ENCODE measurements at regions not wholly inside any gene's neighbourhood (a gene's known extent, or its start where the extent isn't known, plus 50 kb on each side); places are given as distances from the start of the nearest gene placed in this dataset.

DNA sequence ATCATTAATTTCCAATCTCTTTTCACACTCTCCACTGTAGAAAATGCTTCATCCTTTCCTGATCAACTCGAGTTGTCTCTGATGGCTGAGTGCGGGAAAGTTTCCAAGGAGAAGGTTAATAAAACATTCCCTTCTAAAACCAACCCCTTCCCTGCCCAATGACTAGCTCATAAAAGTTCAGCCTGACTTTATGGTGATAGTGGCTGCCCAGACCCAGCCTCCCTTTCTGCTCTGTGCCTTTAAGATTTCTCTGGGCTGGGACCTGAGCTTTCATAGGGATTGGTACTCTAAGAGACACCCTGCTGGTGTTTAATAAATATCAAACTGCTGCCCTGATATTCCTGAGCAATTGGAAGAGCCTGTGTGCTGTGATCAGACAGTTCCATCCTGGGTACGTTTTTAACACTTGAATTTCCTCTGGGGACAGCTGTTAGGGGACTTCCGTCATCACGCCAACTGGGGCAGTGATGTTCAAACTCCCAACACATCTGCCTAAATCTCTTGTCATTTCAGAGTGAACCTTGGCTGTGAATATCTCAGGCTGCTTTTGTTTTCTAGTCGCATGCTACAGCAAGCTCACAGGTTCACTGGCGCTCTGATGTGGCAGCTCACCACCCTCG is 195.0 kb upstream of the KIRREL3 start:
- no peak overlapping the region for H3K4me3 ChIP-seq (ENCODE audit: low read depth, low read length)
- H3K36me3 ChIP-seq (ENCODE audit: control insufficient read depth, insufficient read depth, low read length): no peaks in the 10 kb centered on the region
- H3K27me3 ChIP-seq (ENCODE audit: control insufficient read depth, insufficient read depth, low read length): no peaks in the 10 kb centered on the region
- peaks cover 9% of the 10 kb centered on the region for H3K4me1 ChIP-seq (ENCODE audit: control insufficient read depth, insufficient read depth, low read length)
- H3K9me3 ChIP-seq (ENCODE audit: control insufficient read depth, insufficient read depth, low read length): no peaks in the 10 kb centered on the region
- no peak overlapping the region for H3K9ac ChIP-seq (ENCODE audit: low read depth, low read length)

DNA sequence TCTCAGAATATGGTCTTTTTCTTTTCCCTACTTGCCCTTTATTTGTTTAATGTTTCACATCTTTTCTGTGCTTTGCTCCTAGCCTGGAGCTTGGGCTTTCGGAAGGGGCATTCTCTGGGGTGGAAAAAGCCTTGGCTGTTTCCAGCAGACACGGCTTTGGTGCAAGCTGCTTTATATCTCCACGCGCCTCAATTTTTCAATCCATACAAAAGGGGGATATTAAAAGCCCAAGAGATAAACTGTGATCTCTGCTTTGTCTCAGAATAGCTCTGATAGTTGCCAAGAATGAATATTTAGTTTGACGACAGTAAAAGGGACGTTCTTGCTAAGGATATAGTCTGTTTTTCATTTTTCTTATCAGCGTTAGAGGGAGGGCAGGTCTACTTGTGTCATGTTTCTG is 194.0 kb upstream of the KIRREL3 start:
- Histone ChIP-seq H3K4me3 (ENCODE audit: low read depth, low read length) (no peak overlapping the region), H3K9me3 (ENCODE audit: control insufficient read depth, insufficient read depth, low read length) (no peaks in the 10 kb centered on the region), H3K36me3 (ENCODE audit: control insufficient read depth, insufficient read depth, low read length) (no peaks in the 10 kb centered on the region), H3K9ac (ENCODE audit: low read depth, low read length) (no peak overlapping the region), H3K27me3 (ENCODE audit: control insufficient read depth, insufficient read depth, low read length) (no peaks in the 10 kb centered on the region), H3K4me1 (ENCODE audit: control insufficient read depth, insufficient read depth, low read length) (peaks cover 9% of the 10 kb centered on the region)

DNA sequence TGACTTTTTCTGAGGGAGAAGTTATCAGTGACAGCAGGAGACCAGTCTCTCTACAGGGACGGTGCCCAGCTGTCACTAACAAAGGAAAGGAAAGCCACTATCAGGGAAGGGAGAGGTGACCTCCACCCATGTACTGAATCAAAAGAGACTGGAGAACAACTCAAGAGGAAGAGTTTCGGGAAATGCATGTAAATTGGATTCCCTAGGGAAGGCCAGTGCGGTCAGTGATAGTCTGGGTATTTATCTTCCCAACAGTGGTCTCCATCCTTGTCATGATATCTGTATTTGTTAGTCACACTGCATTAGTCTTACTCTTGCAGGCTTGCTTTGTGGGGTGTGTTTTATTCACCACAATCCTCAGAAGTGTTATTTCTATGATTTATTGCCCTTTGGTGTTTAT is 193.4 kb upstream of the KIRREL3 start:
- peaks cover 9% of the 10 kb centered on the region for H3K4me1 ChIP-seq (ENCODE audit: control insufficient read depth, insufficient read depth, low read length)
- no peaks in the 10 kb centered on the region for H3K9me3 ChIP-seq (ENCODE audit: control insufficient read depth, insufficient read depth, low read length)
- no peak overlapping the region for H3K4me3 ChIP-seq (ENCODE audit: low read depth, low read length)
- no peak overlapping the region for H3K9ac ChIP-seq (ENCODE audit: low read depth, low read length)
- no peaks in the 10 kb centered on the region for H3K36me3 ChIP-seq (ENCODE audit: control insufficient read depth, insufficient read depth, low read length)
- H3K27me3 ChIP-seq (ENCODE audit: control insufficient read depth, insufficient read depth, low read length): no peaks in the 10 kb centered on the region

DNA sequence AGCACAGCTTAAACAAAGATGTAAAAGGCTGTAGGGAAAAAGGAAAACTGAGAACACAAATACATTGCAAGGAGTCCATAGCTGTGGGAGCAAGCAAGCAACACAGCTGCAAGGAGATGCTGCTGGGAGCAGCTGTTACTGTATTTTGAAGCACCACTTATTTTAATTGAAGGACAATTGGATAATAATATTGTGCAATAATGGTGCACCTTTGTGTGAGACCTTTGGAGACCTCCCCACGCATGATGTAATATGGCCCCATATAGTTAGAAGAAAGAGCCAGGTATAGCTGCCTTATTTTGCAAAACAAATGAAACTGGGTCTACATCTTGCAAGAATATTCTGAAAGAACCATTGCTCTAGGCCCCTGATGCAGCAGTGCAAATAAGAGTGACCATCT is 191.1 kb upstream of the KIRREL3 start:
- H3K27me3 ChIP-seq (ENCODE audit: control insufficient read depth, insufficient read depth, low read length): no peaks in the 10 kb centered on the region
- H3K9me3 ChIP-seq (ENCODE audit: control insufficient read depth, insufficient read depth, low read length): no peaks in the 10 kb centered on the region
- no peaks in the 10 kb centered on the region for H3K36me3 ChIP-seq (ENCODE audit: control insufficient read depth, insufficient read depth, low read length)
- no peak overlapping the region for H3K9ac ChIP-seq (ENCODE audit: low read depth, low read length)
- H3K4me1 ChIP-seq (ENCODE audit: control insufficient read depth, insufficient read depth, low read length): peaks cover 9% of the 10 kb centered on the region
- H3K4me3 ChIP-seq (ENCODE audit: low read depth, low read length): no peak overlapping the region

DNA sequence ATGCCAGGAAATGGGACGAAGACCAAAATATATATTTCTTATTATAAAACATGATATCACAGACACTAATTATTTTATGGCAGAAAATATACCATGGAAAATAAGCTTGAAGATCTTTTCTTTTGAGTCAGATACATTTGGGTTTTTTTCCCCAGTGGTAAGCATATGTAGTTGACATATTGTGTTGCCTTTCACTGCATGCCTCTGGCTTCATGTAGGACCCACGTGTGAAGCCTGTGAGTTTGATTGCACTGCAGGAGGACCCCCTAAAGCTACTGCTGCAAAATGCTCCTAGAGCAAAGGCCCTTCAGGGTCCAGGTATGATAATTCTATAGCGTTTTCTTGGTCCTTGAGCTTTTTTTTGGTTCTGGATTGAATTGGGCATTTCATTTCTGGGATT is 190.7 kb upstream of the KIRREL3 start:
- Histone ChIP-seq H3K9me3 (ENCODE audit: control insufficient read depth, insufficient read depth, low read length) (no peaks in the 10 kb centered on the region), H3K4me1 (ENCODE audit: control insufficient read depth, insufficient read depth, low read length) (peaks cover 9% of the 10 kb centered on the region), H3K36me3 (ENCODE audit: control insufficient read depth, insufficient read depth, low read length) (no peaks in the 10 kb centered on the region)

DNA sequence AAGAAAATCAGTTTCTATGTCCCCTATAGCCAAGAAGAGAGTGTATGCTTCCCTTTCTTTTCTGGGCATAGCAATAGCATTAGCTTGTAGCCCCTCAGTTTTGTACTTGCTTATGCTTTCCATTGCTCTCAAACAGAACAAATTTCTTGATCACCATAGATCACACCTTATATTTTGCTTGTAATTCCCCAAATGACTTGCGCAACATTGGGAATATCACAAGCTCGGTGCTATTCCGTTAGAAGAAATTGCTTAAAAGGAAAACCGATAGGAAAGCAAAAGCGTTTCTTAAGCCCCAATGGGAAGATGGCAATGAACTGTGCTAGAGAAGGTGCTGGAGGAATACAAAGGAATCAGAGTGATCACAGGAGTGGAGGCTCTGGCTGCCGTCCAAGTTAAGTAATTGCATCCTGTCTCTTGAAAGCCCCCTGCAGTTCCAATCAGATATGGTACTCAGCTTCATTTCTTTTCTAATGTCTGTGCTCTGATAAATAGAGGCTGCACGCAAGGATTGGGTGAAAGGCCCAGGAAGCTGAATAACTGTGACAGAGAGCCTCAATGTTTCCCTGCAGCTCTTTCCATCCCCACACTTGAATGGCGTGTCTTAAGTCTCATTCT is 182.1 kb upstream of the KIRREL3 start:
- Histone ChIP-seq H3K36me3 (ENCODE audit: control insufficient read depth, insufficient read depth, low read length) (no peaks in the 10 kb centered on the region), H3K9ac (ENCODE audit: low read depth, low read length) (no peak overlapping the region), H3K4me3 (ENCODE audit: low read depth, low read length) (no peak overlapping the region), H3K9me3 (ENCODE audit: control insufficient read depth, insufficient read depth, low read length) (no peaks in the 10 kb centered on the region), H3K4me1 (ENCODE audit: control insufficient read depth, insufficient read depth, low read length) (no peaks in the 10 kb centered on the region), H3K27me3 (ENCODE audit: control insufficient read depth, insufficient read depth, low read length) (no peaks in the 10 kb centered on the region)

More for the DNA sequence above, 190.7 kb upstream of the KIRREL3 start:
- Histone ChIP-seq H3K4me3 (ENCODE audit: low read depth, low read length) (no peak overlapping the region), H3K27me3 (ENCODE audit: control insufficient read depth, insufficient read depth, low read length) (no peaks in the 10 kb centered on the region), H3K9ac (ENCODE audit: low read depth, low read length) (no peak overlapping the region)

DNA sequence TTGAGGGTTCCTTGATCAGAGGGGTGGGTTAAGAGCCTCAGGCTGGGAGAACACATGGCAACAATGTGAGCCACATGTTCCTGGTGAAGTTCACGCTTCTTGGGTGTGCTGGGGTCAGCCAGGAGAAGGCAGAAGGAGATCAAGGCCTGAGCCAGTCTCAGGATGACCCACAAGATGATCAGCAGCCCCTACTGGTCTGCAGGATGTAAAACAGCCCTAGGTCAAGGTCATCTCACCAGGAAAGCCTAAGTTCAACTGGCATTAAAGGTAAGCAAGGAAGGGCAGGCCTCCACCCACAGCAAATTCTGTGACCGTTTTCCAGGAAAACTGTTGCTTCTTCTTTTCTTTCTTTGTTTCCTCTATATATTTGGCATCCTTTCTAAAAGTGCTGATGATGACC is 156.7 kb upstream of the KIRREL3 start:
- Histone ChIP-seq H3K9me3 (ENCODE audit: control insufficient read depth, insufficient read depth, low read length) (no peaks in the 10 kb centered on the region), H3K4me1 (ENCODE audit: control insufficient read depth, insufficient read depth, low read length) (no peaks in the 10 kb centered on the region), H3K9ac (ENCODE audit: low read depth, low read length) (no peak overlapping the region), H3K36me3 (ENCODE audit: control insufficient read depth, insufficient read depth, low read length) (no peaks in the 10 kb centered on the region), H3K27me3 (ENCODE audit: control insufficient read depth, insufficient read depth, low read length) (no peaks in the 10 kb centered on the region), H3K4me3 (ENCODE audit: low read depth, low read length) (no peak overlapping the region)

DNA sequence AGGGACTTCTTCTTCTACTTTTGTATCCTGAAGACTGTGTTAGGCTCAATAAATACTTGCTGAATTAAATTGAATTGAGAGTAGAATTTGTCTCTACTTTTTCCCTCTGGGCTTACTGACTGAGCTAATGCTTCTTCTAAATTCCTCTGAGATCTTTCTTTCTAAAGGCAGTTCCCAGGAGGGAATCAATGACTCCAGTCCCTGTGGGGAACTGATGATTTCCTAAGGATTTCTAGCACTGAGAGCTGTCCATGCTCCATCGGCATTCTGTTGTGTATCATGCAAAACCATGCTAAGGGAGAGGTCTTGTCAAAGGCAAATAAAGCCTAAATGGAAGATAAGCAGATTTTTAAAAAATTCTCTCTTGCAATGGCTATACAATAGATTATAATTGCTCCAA is 148.8 kb upstream of the KIRREL3 start:
- Histone ChIP-seq H3K9me3 (ENCODE audit: control insufficient read depth, insufficient read depth, low read length) (no peaks in the 10 kb centered on the region), H3K4me1 (ENCODE audit: control insufficient read depth, insufficient read depth, low read length) (no peaks in the 10 kb centered on the region), H3K36me3 (ENCODE audit: control insufficient read depth, insufficient read depth, low read length) (no peaks in the 10 kb centered on the region), H3K27me3 (ENCODE audit: control insufficient read depth, insufficient read depth, low read length) (no peaks in the 10 kb centered on the region), H3K9ac (ENCODE audit: low read depth, low read length) (no peak overlapping the region), H3K4me3 (ENCODE audit: low read depth, low read length) (no peak overlapping the region)

DNA sequence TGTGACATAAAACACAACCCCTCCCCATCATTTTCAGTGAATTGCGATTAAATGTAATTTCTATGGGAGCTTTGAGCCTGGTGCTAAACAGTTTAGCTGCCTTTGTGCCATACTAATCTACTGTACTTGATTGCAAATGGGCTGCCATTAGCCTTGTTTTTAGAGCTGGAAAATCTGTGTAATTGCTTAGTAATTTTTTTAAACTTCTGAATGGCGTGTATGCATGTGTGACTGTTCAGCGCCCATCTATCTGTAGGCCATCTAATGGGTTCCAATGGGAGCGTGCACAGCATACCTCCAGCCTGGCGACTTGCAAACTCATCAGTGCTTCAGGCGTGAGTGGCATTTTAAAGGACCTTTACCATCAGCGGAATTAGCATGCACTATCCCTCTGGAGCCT is 142.7 kb upstream of the KIRREL3 start:
- Histone ChIP-seq H3K9ac (ENCODE audit: low read depth, low read length) (no peak overlapping the region), H3K9me3 (ENCODE audit: control insufficient read depth, insufficient read depth, low read length) (no peaks in the 10 kb centered on the region)

DNA sequence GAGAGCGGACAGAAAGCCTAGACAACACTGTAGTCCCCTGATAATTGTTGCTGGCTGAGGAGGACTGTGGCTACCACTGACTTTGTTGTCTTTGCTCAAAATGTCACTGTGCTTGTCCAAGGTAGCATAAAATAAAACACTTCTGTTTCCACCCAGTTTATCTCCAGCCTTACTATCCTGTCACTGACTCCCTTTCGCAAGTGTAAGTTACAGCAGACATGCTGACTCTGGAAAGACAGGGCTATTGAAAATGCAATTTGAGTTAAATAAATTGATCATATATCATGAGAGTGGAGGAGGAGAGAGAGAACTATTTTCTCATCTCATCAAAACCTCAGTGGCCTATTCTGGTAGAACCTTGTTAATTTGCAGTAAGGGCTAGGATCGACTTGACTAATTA is 138.0 kb upstream of the KIRREL3 start:
- Histone ChIP-seq H3K27me3 (ENCODE audit: control insufficient read depth, insufficient read depth, low read length) (no peaks in the 10 kb centered on the region), H3K9me3 (ENCODE audit: control insufficient read depth, insufficient read depth, low read length) (no peaks in the 10 kb centered on the region), H3K4me1 (ENCODE audit: control insufficient read depth, insufficient read depth, low read length) (no peaks in the 10 kb centered on the region), H3K36me3 (ENCODE audit: control insufficient read depth, insufficient read depth, low read length) (no peaks in the 10 kb centered on the region), H3K4me3 (ENCODE audit: low read depth, low read length) (no peak overlapping the region), H3K9ac (ENCODE audit: low read depth, low read length) (no peak overlapping the region)

More for the DNA sequence above, 142.7 kb upstream of the KIRREL3 start:
- no peaks in the 10 kb centered on the region for H3K27me3 ChIP-seq (ENCODE audit: control insufficient read depth, insufficient read depth, low read length)
- H3K4me1 ChIP-seq (ENCODE audit: control insufficient read depth, insufficient read depth, low read length): no peaks in the 10 kb centered on the region
- H3K4me3 ChIP-seq (ENCODE audit: low read depth, low read length): no peak overlapping the region
- H3K36me3 ChIP-seq (ENCODE audit: control insufficient read depth, insufficient read depth, low read length): no peaks in the 10 kb centered on the region

DNA sequence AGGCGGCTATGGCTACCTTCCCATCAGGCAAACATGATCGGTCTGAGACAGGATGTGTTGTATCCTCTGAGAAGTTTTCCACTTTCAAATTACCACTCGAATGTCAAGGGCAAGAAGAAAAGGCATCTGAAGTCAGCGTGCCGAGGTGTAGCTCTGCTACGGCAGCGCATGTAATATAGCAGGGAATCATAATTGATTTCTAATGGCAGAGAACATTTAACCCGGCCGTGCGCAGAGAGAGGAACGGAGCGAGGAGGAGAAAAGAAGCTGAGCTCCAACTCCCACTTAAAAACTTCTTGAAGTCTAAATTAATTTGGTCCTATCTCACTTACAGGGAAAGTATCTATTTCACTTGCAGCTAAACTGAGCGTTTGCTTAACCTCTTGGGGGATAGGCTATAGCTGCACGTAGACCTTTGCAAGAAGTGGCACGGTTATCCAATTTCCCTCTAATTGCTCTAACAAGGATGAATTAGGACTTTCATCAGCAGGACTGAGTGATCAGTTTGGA is 137.3 kb upstream of the KIRREL3 start:
- Histone ChIP-seq H3K4me3 (ENCODE audit: low read depth, low read length) (no peak overlapping the region), H3K36me3 (ENCODE audit: control insufficient read depth, insufficient read depth, low read length) (no peaks in the 10 kb centered on the region)

DNA sequence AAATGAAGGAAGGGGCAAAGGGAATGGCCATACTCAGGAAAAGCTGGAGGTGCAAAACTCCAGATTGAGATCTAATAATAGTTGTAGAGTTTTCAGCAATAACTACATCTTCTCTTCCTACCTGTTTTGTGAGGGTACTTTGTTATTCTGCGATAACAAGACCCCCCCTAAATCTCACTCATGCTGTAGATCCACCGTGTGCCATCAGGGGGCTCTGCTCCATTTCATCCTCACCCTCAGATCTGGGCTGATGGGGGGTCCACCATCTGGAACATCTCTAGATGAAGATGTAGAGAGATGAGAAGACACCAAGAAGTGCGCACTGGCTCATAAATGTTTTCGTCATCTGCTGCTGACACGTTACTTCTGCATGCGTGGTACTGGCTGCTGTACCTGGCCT is 135.9 kb upstream of the KIRREL3 start:
- Histone ChIP-seq H3K9me3 (ENCODE audit: control insufficient read depth, insufficient read depth, low read length) (no peaks in the 10 kb centered on the region), H3K36me3 (ENCODE audit: control insufficient read depth, insufficient read depth, low read length) (no peaks in the 10 kb centered on the region), H3K27me3 (ENCODE audit: control insufficient read depth, insufficient read depth, low read length) (no peaks in the 10 kb centered on the region), H3K4me3 (ENCODE audit: low read depth, low read length) (no peak overlapping the region), H3K9ac (ENCODE audit: low read depth, low read length) (no peak overlapping the region), H3K4me1 (ENCODE audit: control insufficient read depth, insufficient read depth, low read length) (no peaks in the 10 kb centered on the region)

More for the DNA sequence above, 137.3 kb upstream of the KIRREL3 start:
- Histone ChIP-seq H3K27me3 (ENCODE audit: control insufficient read depth, insufficient read depth, low read length) (no peaks in the 10 kb centered on the region), H3K9me3 (ENCODE audit: control insufficient read depth, insufficient read depth, low read length) (no peaks in the 10 kb centered on the region), H3K9ac (ENCODE audit: low read depth, low read length) (no peak overlapping the region), H3K4me1 (ENCODE audit: control insufficient read depth, insufficient read depth, low read length) (no peaks in the 10 kb centered on the region)

Data from iPS-15b (cell line).